ENCODE measurements at regions not wholly inside any gene's neighbourhood (a gene's known extent, or its start where the extent isn't known, plus 50 kb on each side); places are given as distances from the start of the nearest gene placed in this dataset.

GRCh38 chr4:10963241-10963640, 278.7 kb upstream of the CLNK start:
- TF ChIP-seq CTCF (IDR thresholded peaks at IDR 0.05) (no peak), POLR2A (IDR thresholded peaks at IDR 0.05) (no peak)

Measured in tibial nerve (tissue), 3 donors.